ENCODE measurements at regions not wholly inside any gene's neighbourhood (a gene's known extent, or its start where the extent isn't known, plus 50 kb on each side); places are given as distances from the start of the nearest gene placed in this dataset.

DNA sequence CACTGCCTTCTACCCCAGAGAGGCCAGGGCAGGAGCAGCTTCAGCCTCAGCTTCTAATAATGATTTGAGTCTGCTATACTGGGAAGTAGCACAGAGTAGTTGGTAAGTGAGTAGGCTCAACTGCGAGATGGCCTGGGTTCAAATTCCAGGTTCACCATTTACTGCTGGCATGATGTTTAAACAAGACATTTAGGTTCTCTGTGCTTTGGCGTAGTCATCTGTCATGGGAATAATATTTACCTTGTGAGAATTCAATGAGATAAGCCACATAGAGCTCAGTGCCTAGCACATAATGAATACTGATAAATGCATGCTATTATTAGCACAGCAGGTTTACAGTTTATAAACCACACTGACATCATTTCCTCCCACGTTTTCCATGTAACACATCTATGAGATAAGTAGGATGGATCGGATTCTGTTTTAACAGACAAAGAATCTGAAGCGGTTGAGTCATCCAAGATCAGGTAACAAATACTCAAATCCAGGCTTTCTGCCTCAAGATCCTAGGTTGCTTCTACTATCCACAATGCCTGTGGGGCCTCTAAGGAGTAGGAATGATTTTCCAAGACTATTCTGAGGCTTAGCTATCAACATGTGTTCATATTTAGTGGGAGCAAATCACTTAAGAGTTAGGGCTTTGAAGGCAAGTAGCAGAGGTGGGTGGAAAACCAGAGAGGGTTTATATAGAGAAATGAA, 72.9 kb upstream of the DTNBP1 start:
- no peak for DNase-seq (ENCODE audit: low read depth in 2 of 2)

- DNase-seq (ENCODE audit: low read depth in 2 of 2), result no peak
Observed at GRCh38 chr6:15734118-15734897, 71.5 kb upstream of the DTNBP1 start.

- DNase-seq (ENCODE audit: low read depth in 2 of 2), result no peak
Observed at GRCh38 chr6:15730922-15731321, 68.1 kb upstream of the DTNBP1 start.

DNA sequence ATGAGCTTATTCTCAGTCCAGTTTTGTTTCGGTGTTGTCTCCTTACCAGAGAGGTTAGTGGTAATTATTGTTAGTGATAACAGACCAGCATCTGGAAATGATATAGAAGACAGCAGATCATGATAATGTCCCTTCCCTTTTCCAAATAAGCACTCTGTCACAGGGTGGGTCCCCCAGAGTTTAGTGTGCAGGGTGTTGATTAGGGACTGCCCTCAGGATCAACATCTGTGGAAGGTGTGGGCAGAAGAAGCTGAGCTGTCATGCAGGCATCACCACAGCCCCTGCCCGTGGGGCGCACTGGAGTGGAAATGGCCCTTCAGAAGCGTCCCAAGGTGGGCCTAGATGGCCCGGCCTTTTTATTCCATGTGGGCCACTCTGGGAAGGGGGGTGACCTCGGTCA, 67.6 kb upstream of the DTNBP1 start:
- DNase-seq (ENCODE audit: low read depth in 2 of 2), result no peak

- DNase-seq (ENCODE audit: low read depth in 2 of 2), result no peak
Observed at GRCh38 chr6:15722731-15723130, 59.9 kb upstream of the DTNBP1 start.

DNA sequence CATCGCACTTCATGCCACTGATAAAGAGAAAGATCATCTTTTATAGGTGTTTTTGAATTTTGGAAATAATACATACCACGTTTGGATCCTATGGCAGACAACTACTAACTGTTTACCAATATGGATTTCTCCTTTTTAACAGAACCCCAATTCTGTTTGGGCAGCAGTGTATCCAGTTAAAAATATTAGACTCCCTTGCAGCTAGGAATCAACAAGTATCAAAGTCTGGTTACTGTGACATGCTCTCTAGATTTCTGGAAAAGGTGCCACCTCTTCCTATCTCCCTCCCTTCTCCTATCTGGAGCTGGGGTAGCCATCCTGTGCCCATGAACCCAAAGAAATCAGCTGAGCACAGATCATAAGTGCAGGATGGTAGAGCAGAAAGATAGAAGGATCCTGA, 54.1 kb upstream of the DTNBP1 start:
- no peak for DNase-seq (ENCODE audit: low read depth in 2 of 2)

GRCh38 chr6:15715851-15716250, 53.0 kb upstream of the DTNBP1 start:
- no peak for DNase-seq (ENCODE audit: low read depth in 2 of 2)

GRCh38 chr6:15715060-15715459, 52.2 kb upstream of the DTNBP1 start:
- no peak for DNase-seq (ENCODE audit: low read depth in 2 of 2)

DNA sequence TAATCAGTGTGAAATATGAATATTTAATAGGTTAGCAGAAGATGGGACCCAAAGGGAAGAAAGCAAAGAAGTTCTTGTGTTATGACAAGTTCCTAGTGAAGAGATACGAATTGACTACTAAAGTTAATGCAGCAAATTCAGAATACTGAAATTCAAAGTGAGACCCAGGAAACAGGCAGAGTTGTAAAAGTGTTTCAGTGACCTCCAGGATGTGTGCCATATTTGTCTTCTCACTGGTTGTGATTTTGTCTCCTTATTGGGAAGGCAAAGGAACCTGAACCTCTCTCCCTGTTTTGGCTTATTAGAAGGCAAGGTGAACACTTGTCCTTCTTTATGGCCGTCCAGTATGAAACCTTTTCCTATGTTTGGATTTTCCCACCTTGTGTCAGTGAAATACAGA, 51.8 kb upstream of the DTNBP1 start:
- DNase-seq (ENCODE audit: low read depth in 2 of 2), result no peak

DNA sequence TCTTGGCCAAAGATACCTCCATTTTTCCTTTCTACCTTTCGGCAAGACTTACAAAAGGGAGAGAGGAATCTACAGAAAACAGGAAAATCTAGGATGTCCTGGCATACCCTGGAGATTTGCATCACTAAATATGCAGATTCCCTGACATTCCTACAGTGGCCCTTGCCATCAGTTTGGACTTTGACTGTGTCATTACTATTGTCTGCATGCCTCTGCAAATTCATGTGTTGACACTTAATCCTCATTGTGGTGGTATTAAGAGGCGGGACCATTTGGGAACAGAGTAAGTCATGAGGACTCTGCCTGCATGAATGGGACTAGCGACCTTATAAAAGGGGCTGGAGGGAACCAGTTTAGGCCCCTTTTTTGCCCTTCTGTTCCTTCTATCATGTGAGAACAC, 50.5 kb upstream of the DTNBP1 start:
- DNase-seq (ENCODE audit: low read depth in 2 of 2), result no peak

DNA sequence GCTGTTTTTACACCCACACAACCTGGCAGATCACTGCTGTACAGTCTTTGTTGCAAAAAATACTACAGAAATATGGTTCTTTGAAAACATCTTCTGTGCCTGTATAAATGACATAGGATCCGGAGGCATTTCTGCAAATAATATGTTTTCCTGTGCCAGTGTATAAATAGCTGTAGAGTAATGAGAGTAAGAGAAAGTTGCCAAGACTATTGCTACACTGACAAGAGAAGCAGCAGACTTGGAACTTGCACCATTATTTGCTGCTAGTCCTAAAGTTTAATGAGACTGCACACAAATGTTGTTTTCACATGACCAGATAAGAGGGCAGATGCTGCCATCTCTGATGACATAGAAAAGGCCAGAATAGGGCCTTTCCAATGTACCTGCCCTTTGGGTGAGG, 50.0 kb upstream of the DTNBP1 start:
- DNase-seq (ENCODE audit: low read depth in 2 of 2), result no peak
